GM18867 (cell line): ENCODE measurements at regions not wholly inside any gene's neighbourhood (a gene's known extent, or its start where the extent isn't known, plus 50 kb on each side); places are given as distances from the start of the nearest gene placed in this dataset.

Experiments used
- ATAC-seq: cut with Tn5 transposase; IDR thresholded peaks from one replicate; pipeline ENCODE4 v1.9.1; 2021; ENCODE audit warnings: mild to moderate bottlenecking, moderate library complexity; ENCODE audit not compliant: unreplicated experiment

DNA sequence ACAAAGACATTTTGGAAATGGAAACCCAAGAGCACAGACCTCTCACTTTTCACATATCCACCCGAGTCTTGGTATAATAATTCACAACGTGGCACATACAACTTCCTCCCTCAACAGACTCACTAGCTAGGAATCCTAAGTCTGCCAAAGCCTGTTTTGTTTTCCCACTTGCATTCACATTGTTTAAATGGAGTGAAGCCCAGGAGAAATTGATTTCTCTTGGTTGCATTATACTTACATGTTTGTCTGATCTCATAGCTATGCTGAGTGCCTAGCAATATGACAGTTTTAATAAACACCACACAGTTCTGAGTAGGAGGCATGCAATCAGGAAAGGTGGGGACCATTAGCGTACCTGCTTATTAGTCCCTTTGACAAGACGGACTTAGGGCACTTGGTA is 348.6 kb upstream of the ADGRL4 start:
- no peak for ATAC-seq

GRCh38 chr1:79353224-79353623 is 346.7 kb upstream of the ADGRL4 start:
- ATAC-seq, result peak; percentile 74

GRCh38 chr1:79326875-79327274 is 320.3 kb upstream of the ADGRL4 start:
- ATAC-seq, result no peak

DNA sequence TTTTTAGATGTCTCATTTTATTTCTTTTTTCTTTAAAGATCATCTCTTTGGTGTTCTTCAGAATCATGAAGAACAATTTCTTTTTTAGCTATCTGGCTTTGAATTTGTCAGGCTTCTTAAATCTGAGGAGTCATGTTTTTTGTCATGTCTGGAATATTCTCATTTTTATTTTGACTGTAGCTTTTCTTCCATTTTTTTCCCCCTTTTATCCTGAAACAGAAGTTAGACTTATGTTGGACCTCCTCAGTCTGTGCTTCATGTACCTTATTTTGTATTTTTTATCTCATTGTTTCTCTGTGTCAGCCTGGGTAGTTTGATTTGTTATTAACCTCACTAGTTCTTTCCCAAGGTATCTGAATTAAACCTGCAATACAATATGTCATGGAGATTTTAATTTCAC is 319.2 kb upstream of the ADGRL4 start:
- ATAC-seq, result no peak

DNA sequence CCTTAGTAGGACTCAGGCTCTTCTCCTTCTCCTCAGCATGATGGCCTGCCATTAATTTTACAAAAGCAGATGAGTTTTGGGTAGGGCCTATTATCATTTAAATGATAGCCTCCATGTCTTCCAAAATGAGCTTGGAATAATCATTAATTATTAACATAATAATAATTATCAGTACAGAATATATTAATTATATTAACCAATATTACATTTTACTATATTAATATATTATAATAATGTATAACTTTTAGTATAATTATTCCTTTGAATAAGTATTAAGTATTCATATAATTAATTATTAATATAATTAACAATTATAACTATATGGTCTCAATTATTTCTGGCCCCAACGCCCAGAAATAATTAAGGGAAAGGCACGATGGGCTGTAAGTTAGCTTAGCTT is 318.6 kb upstream of the ADGRL4 start:
- ATAC-seq, result no peak

DNA sequence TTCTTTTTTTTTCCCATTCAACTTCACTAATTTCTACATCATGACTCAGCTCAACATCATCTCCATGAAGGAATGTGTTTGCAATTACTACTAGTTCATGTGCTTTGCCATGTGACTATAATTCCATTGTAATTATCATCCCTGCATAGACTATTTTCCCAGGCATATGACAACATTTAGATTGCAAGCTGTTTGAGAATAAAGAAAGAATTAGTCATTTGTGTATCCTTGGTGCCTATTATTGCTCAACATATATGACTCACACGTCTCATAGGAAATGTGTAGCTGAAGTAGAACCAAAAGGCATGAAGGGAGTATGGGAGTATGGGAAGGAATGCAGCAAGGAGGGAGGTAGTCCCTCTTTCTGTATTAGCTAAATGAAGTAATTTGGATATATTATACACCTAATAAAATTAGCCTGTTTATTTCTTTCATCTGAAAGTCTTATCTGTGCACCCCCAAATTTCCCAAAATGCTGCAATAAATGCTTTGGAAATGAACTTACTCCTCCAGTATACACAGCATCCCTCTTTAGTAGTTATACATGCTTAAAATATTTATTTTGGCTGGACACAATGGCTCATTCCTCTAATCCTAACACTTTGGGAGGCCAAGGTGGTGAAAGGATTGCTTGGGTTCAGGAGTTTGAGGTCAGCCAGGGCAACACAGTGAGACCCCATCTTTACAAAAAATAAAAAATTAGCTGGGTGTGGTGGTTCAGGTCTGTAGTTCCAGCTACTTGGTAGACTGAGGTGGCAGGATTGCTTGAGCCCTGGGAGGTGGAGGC is 316.9 kb upstream of the ADGRL4 start:
- ATAC-seq, result no peak

GRCh38 chr1:79322511-79323027 is 316.0 kb upstream of the ADGRL4 start:
- ATAC-seq, result no peak

- ATAC-seq, result no peak
These were observed 305.9 kb upstream of the ADGRL4 start for GRCh38 chr1:79312438-79312837.

- no peak for ATAC-seq
These were observed 304.1 kb upstream of the ADGRL4 start for GRCh38 chr1:79310609-79311008.

GRCh38 chr1:79304131-79304530 is 297.6 kb upstream of the ADGRL4 start:
- no peak for ATAC-seq

GRCh38 chr1:79303040-79303439 is 296.5 kb upstream of the ADGRL4 start:
- ATAC-seq, result no peak

DNA sequence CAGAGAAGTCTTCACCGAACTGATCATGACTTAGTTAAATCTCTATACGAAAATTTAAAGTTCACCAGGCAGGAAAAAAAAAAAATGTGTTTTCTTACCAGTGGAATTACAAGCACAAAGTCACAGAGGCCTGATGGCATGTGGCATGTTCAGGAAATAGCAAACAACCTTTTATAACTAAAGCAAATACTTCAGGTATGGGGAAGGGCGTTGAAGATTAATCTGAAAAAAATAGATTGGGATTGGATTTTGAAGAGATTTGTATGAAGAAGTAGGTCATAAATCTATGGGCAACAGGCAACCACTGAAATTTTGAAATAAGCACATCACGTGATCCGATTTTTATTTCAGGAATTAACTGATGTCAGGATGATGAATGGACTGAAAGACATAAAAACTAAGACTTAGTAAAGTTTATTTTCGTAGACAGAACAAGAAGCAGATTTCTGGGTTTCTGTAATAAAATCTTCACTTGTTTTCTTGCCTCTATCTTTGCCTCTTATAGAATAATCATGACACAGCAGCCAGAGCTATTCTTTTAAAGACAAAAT is 295.9 kb upstream of the ADGRL4 start:
- no peak for ATAC-seq

DNA sequence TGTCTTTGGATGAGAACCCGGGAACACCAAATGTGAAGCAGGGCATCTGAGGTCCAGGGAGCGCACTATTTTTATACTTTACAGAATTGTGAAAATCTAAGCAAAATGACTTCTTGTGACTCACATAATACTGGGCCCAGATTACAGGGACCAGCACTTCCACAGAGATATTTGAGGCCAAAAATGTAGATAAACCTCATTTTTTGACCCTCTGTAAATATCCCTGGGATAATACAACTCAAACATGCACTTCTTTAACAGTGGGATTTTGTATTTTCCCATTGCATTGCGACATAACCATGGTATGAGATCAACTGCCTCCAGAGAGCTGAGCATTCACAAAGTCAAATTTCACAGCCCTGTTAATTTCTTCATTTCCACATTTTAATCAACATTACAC is 289.4 kb upstream of the ADGRL4 start:
- ATAC-seq, result no peak

DNA sequence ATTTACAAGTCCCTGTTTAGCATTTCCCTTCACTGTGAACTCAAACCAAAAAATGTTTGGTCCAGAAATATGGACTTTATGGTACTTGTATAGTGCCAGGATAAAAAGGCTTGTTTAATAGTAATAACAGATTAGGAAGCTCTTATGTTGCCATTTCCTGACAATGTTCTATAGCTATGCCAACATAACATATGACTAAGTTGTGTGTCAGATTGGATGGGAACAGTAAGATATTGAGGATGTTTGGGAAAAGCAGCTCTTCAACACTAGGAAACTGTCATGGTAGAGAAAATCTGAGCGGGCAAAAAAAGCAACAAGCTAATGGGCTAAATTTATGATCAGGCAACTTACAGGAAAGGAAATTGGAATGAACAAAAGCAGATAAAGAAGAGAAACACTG is 287.1 kb upstream of the ADGRL4 start:
- ATAC-seq, result no peak

- no peak for ATAC-seq
These were observed 284.5 kb upstream of the ADGRL4 start for GRCh38 chr1:79290927-79291474.

DNA sequence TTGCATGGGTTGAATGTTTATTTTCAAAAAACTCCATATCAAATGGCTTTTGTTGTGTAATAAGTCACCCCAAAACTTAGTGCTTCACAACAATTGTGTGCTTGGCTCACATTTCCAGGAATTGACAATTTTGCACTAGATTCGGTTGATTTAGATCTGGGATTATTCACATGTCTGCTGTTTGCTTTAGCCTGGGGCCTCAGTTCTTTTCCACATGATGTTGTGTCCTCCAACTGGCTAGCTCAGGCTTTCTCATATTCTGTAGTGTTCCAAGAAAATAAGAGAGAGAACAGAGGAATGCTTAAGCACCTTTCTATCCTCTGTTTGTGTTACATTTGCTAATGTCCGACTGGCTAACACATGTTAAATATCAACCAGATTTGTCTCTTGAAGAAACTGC is 281.5 kb upstream of the ADGRL4 start:
- no peak for ATAC-seq

DNA sequence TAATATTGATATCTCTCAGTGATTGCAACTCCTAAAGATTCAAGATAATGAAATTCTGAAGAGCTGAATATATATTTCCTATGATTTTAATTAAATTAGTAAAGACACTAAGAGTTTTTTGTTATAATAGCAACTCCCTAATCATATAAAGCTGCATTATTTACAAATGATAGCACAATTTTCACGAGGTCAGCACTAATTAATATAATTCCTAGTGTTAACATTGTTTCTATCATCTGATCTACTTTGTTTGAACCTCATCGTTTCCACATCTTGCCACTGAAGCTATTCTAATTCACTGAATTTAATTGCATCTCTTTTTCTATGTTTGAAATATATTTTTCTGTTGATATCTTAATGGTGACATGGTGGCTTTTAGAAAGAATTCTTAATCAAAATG is 279.1 kb upstream of the ADGRL4 start:
- ATAC-seq, result no peak

GRCh38 chr1:79283451-79283850 is 276.9 kb upstream of the ADGRL4 start:
- no peak for ATAC-seq

GRCh38 chr1:79281442-79281841 is 274.9 kb upstream of the ADGRL4 start:
- no peak for ATAC-seq

- ATAC-seq, result no peak
These were observed 265.2 kb upstream of the ADGRL4 start for GRCh38 chr1:79271759-79272158.

- no peak for ATAC-seq
These were observed 258.7 kb upstream of the ADGRL4 start for GRCh38 chr1:79264975-79265818.
